ENCODE measurements at regions not wholly inside any gene's neighbourhood (a gene's known extent, or its start where the extent isn't known, plus 50 kb on each side); places are given as distances from the start of the nearest gene placed in this dataset.

DNA sequence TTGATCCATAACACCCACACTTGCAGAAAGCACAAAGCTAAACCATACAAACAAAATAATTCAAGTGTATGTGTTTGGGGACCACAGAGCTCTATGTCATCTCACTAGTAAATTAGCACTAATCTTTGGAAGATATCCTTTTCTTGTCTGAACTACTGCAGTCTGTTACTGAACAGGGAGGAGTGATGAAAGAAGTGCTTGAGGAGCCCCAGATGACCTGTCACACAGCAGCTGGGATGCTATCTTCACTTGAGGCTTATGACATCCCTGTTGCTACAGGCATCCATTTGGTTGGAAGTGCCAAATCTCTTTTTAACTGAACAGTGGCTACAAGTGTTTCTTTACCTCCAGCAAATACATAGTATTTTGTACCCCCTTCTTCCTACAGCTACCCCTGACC lies 386.3 kb upstream of the CHAC2 start:
- TF ChIP-seq, protein P1, sequence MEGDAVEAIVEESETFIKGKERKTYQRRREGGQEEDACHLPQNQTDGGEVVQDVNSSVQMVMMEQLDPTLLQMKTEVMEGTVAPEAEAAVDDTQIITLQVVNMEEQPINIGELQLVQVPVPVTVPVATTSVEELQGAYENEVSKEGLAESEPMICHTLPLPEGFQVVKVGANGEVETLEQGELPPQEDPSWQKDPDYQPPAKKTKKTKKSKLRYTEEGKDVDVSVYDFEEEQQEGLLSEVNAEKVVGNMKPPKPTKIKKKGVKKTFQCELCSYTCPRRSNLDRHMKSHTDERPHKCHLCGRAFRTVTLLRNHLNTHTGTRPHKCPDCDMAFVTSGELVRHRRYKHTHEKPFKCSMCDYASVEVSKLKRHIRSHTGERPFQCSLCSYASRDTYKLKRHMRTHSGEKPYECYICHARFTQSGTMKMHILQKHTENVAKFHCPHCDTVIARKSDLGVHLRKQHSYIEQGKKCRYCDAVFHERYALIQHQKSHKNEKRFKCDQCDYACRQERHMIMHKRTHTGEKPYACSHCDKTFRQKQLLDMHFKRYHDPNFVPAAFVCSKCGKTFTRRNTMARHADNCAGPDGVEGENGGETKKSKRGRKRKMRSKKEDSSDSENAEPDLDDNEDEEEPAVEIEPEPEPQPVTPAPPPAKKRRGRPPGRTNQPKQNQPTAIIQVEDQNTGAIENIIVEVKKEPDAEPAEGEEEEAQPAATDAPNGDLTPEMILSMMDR (IDR thresholded peaks at IDR 0.05; ENCODE audit: low read length) = no peak
- no peak for TF ChIP-seq EZH2 (optimal IDR thresholded peaks at IDR 0.05; ENCODE audit: low read depth, low read length)
- Histone ChIP-seq H3K27me3 (replicated peaks; ENCODE audit: insufficient read depth, low read length) (no peaks in the 10 kb centered on the region), H3F3A (ENCODE audit: insufficient read depth, low read length) (no peaks in the 10 kb centered on the region), H3K79me2 (ENCODE audit: low read length) (no peaks in the 10 kb centered on the region), H3K9me2 (replicated peaks; ENCODE audit: insufficient read depth, low read length) (no peaks in the 10 kb centered on the region), H3K4me1 (ENCODE audit: low read length) (0 out of 2 replicates have a peak, but pooled peaks cover 2% of the 10 kb centered on the region), H3K27ac (ENCODE audit: low read length) (no peak overlapping the region), H3K4me2 (ENCODE audit: low read depth, low read length) (no peak overlapping the region), H2AFZ (ENCODE audit: low read length) (no peak overlapping the region), H3K9ac (ENCODE audit: low read length) (no peak overlapping the region), H4K20me1 (ENCODE audit: insufficient read depth, low read length) (no peaks in the 10 kb centered on the region), H3K36me3 (replicated peaks; ENCODE audit: insufficient read depth, low read length) (no peaks in the 10 kb centered on the region), H3K9me3 (replicated peaks; ENCODE audit: insufficient read depth, low read length) (no peaks in the 10 kb centered on the region), H3K4me3 (ENCODE audit: low read length) (no peak overlapping the region)
- no peak for DNase-seq

DNA sequence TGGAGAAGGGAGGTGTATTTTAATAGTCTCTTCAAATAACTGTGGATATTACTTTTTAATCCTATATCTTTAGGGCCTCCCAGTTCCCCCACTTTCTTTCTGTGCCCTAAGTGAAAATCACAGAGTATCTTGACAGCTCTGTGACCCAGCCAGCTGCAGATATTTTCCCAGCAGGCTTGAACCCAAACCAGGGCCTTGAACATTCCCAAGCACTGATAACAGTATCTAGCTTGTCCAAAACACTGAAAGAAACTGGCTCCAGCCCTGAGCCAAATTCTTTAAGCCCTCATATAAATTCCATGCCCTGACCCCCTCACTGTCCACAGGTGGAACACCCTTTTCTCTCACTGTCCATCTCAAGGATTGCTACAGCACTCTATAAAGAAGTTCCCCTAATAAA lies 388.1 kb upstream of the CHAC2 start:
- Histone ChIP-seq H3K36me3 (replicated peaks; ENCODE audit: insufficient read depth, low read length) (no peaks in the 10 kb centered on the region), H3K4me2 (ENCODE audit: low read depth, low read length) (no peak overlapping the region), H3K9ac (ENCODE audit: low read length) (no peak overlapping the region), H4K20me1 (ENCODE audit: insufficient read depth, low read length) (no peaks in the 10 kb centered on the region), H2AFZ (ENCODE audit: low read length) (no peak overlapping the region), H3K9me2 (replicated peaks; ENCODE audit: insufficient read depth, low read length) (no peaks in the 10 kb centered on the region), H3K27ac (ENCODE audit: low read length) (no peak overlapping the region), H3K27me3 (replicated peaks; ENCODE audit: insufficient read depth, low read length) (no peaks in the 10 kb centered on the region), H3F3A (ENCODE audit: insufficient read depth, low read length) (no peaks in the 10 kb centered on the region), H3K4me3 (ENCODE audit: low read length) (no peak overlapping the region), H3K79me2 (ENCODE audit: low read length) (no peaks in the 10 kb centered on the region), H3K4me1 (ENCODE audit: low read length) (no peaks in the 10 kb centered on the region), H3K9me3 (replicated peaks; ENCODE audit: insufficient read depth, low read length) (no peaks in the 10 kb centered on the region)
- TF ChIP-seq, protein P1 (IDR thresholded peaks at IDR 0.05; ENCODE audit: low read length) = no peak
- TF ChIP-seq EZH2phosphoT487 (IDR thresholded peaks at IDR 0.05; ENCODE audit: low read length) = no peak
- TF ChIP-seq EZH2 (optimal IDR thresholded peaks at IDR 0.05; ENCODE audit: low read depth, low read length) = no peak
- DNase-seq = no peak

DNA sequence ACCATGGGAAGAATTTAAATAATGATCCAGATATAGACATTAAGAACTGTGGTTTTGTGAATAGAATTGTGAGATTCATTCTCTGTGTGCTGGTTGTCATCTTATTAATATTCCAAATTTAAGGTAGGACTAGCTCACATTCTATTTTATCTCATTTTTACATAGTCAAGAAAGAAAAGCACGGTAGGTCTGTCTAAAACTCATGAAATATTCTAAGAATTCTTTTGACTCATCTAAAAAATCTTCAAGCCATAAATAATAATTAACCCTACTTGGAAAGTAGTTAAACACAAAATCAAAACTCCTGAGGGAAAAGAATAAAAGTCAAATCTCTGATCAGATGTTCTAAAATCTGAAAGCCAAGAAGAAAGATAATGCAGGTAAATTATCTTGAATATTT lies 388.8 kb upstream of the CHAC2 start:
- H3K27me3 ChIP-seq (replicated peaks; ENCODE audit: insufficient read depth, low read length) = no peaks in the 10 kb centered on the region
- no peak overlapping the region for H2AFZ ChIP-seq (ENCODE audit: low read length)
- H3K9ac ChIP-seq (ENCODE audit: low read length) = no peak overlapping the region
- no peaks in the 10 kb centered on the region for H3K9me2 ChIP-seq (replicated peaks; ENCODE audit: insufficient read depth, low read length)
- no peak overlapping the region for H3K4me2 ChIP-seq (ENCODE audit: low read depth, low read length)
- no peak overlapping the region for H3K27ac ChIP-seq (ENCODE audit: low read length)
- no peak for DNase-seq
- H4K20me1 ChIP-seq (ENCODE audit: insufficient read depth, low read length) = no peaks in the 10 kb centered on the region
- no peaks in the 10 kb centered on the region for H3F3A ChIP-seq (ENCODE audit: insufficient read depth, low read length)
- no peaks in the 10 kb centered on the region for H3K4me1 ChIP-seq (ENCODE audit: low read length)
- H3K4me3 ChIP-seq (ENCODE audit: low read length) = no peak overlapping the region
- H3K79me2 ChIP-seq (ENCODE audit: low read length) = no peaks in the 10 kb centered on the region
- H3K36me3 ChIP-seq (replicated peaks; ENCODE audit: insufficient read depth, low read length) = no peaks in the 10 kb centered on the region
- H3K9me3 ChIP-seq (replicated peaks; ENCODE audit: insufficient read depth, low read length) = no peaks in the 10 kb centered on the region
- no peak for TF ChIP-seq EZH2 (optimal IDR thresholded peaks at IDR 0.05; ENCODE audit: low read depth, low read length)
- TF ChIP-seq EZH2phosphoT487 (IDR thresholded peaks at IDR 0.05; ENCODE audit: low read length) = no peak
- TF ChIP-seq, protein P1 (IDR thresholded peaks at IDR 0.05; ENCODE audit: low read length) = no peak
